Fibroblast of lung (primary cell): ENCODE measurements at regions not wholly inside any gene's neighbourhood (a gene's known extent, or its start where the extent isn't known, plus 50 kb on each side); places are given as distances from the start of the nearest gene placed in this dataset.

ENCODE experiments used
- CTCF ChIP-seq, 2 donors: IDR thresholded peaks in 1 of 2; conservative IDR thresholded peaks in 1 of 2; 1 replicate in 1 of 2; 2 replicates in 1 of 2; pipeline ENCODE4 v1.5.1; 2011 to 2012; ENCODE audit warnings: low read length in 2 of 2, control low read depth in 1 of 2, inconsistent platforms in 1 of 2, low read depth in 1 of 2, mild to moderate bottlenecking in 1 of 2
- EZH2 ChIP-seq: IDR thresholded peaks from 2 replicates; pipeline ENCODE4 v1.5.1; 2012; ENCODE audit warnings: low read length, control low read depth, mild to moderate bottlenecking; ENCODE audit errors: missing control alignments

GRCh38 chr6:26290941-26291340, 74.1 kb upstream of the BTN3A2 start:
- TF ChIP-seq CTCF (conservative IDR thresholded peaks at IDR 0.05 in 1 of 2, IDR thresholded peaks at IDR 0.05 in 1 of 2; ENCODE audit: low read depth in 1 of 2, low read length in 2 of 2) (no peak), EZH2 (no peak)
